ENCODE measurements at regions not wholly inside any gene's neighbourhood (a gene's known extent, or its start where the extent isn't known, plus 50 kb on each side); places are given as distances from the start of the nearest gene placed in this dataset.

DNA sequence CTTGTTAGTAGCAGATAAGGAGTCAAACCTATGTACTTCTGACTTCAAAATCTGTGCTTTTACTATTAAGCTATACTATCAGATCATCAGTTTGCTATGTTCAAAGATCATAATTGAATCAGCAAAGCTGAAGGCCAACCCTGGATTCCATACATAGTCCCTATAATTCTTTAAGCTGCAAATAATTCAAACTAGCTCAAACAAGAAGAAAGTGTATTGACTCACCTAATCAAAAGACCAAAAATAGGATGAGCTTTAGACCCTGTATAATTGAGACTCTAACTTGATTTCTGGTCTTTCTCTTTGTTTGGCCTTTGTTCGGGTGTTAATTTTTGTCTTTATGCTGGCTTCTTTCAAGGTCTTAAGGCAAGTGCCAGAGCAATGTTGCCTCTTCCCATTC lies 213.7 kb downstream of the CWF19L2 start:
- Mint-ChIP-seq H3K36me3 (no peaks in the 10 kb centered on the region), H3K27me3 (ENCODE audit: low read depth) (no peaks in the 10 kb centered on the region), H3K9me3 (peaks cover 9% of the 10 kb centered on the region), H3K4me3 (no peak overlapping the region), H3K27ac (no peak overlapping the region), H3K4me1 (no peaks in the 10 kb centered on the region)
- CTCF ChIA-PET, result no interaction called here
- no peak for DNase-seq (ENCODE audit: low spot score)
- TF ChIP-seq IRF1 (CRISPR knock-in tag; IDR thresholded peaks at IDR 0.05) (no peak), NFE2L1 (CRISPR knock-in tag; IDR thresholded peaks at IDR 0.05) (no peak), FOXP1 (CRISPR knock-in tag; IDR thresholded peaks at IDR 0.05; ENCODE audit: borderline replicate concordance) (no peak), TEAD4 (CRISPR knock-in tag; IDR thresholded peaks at IDR 0.05) (no peak), AR (CRISPR knock-in tag; IDR thresholded peaks at IDR 0.05) (no peak)
- TF ChIP-seq, protein P1, sequence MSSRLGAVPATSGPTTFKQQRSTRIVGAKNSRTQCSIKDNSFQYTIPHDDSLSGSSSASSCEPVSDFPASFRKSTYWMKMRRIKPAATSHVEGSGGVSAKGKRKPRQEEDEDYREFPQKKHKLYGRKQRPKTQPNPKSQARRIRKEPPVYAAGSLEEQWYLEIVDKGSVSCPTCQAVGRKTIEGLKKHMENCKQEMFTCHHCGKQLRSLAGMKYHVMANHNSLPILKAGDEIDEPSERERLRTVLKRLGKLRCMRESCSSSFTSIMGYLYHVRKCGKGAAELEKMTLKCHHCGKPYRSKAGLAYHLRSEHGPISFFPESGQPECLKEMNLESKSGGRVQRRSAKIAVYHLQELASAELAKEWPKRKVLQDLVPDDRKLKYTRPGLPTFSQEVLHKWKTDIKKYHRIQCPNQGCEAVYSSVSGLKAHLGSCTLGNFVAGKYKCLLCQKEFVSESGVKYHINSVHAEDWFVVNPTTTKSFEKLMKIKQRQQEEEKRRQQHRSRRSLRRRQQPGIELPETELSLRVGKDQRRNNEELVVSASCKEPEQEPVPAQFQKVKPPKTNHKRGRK (CRISPR knock-in tag; IDR thresholded peaks at IDR 0.05; ENCODE audit: borderline replicate concordance), result no peak
- TF ChIP-seq, protein P2, sequence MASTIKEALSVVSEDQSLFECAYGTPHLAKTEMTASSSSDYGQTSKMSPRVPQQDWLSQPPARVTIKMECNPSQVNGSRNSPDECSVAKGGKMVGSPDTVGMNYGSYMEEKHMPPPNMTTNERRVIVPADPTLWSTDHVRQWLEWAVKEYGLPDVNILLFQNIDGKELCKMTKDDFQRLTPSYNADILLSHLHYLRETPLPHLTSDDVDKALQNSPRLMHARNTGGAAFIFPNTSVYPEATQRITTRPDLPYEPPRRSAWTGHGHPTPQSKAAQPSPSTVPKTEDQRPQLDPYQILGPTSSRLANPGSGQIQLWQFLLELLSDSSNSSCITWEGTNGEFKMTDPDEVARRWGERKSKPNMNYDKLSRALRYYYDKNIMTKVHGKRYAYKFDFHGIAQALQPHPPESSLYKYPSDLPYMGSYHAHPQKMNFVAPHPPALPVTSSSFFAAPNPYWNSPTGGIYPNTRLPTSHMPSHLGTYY (CRISPR knock-in tag; IDR thresholded peaks at IDR 0.05), result no peak
- POLR2A ChIA-PET, result no interaction called here
- ATAC-seq, result no peak

DNA sequence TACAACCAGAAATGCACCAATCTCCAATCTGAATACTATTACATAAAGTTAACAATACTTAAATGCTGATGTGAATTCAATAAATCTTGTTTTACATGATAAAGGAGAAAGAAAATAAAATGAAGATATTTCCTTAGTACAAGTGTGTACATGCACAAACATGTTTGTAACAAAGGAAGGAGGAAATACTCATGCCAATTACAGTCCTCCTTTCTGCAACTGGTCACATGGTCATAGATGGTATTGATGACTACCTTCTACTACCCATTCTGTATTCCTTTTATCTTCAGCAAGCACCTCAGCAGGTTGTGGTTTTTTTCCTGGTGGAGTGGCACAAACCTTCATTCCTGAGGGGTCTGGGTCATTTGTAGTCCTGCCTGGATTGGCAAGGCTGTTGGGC lies 214.2 kb upstream of the GUCY1A2 start:
- Mint-ChIP-seq H3K36me3 (peaks cover 7% of the 10 kb centered on the region), H3K9me3 (peaks cover 32% of the 10 kb centered on the region), H3K27me3 (ENCODE audit: low read depth) (no peaks in the 10 kb centered on the region), H3K4me1 (no peaks in the 10 kb centered on the region), H3K27ac (no peak overlapping the region), H3K4me3 (no peak overlapping the region)
- TF ChIP-seq FOXK1 (CRISPR knock-in tag; IDR thresholded peaks at IDR 0.05), result no peak
- CTCF ChIA-PET, result no interaction called here
- no peak for DNase-seq (ENCODE audit: low spot score)
- POLR2A ChIA-PET, result no interaction called here
- ATAC-seq, result no peak

DNA sequence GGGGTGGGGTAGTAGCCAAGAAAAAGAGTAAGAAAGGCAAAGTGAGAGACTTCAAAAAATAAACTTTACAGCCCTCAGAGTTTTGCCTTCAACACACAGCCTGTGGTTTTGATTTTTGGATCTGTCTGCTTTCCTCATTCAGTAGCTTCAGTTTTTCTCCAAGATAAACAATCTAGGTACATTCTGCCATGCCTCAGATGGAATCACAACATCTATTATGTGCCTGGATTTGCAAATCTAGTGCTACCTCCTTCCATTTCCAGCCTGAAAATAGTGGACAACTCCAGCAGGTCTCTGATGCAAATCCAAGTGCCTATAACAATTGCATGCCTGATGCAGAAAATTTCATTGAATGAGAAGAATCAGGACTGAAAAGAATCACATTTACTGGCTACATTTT lies 206.6 kb upstream of the GUCY1A2 start:
- CTCF ChIA-PET, result no interaction called here
- DNase-seq (ENCODE audit: low spot score) (no peak), ATAC-seq (no peak)
- H3K9me3 Mint-ChIP-seq, result no peaks in the 10 kb centered on the region; the same call in 1 of the 2 replicates
- no peak overlapping the region for H3K4me3 Mint-ChIP-seq
- H3K4me1 Mint-ChIP-seq, result peaks cover 6% of the 10 kb centered on the region
- TF ChIP-seq USF1 (CRISPR knock-in tag; IDR thresholded peaks at IDR 0.05), result no peak
- TF ChIP-seq, protein P2 (CRISPR knock-in tag; IDR thresholded peaks at IDR 0.05), result no peak
- TF ChIP-seq, protein P3, sequence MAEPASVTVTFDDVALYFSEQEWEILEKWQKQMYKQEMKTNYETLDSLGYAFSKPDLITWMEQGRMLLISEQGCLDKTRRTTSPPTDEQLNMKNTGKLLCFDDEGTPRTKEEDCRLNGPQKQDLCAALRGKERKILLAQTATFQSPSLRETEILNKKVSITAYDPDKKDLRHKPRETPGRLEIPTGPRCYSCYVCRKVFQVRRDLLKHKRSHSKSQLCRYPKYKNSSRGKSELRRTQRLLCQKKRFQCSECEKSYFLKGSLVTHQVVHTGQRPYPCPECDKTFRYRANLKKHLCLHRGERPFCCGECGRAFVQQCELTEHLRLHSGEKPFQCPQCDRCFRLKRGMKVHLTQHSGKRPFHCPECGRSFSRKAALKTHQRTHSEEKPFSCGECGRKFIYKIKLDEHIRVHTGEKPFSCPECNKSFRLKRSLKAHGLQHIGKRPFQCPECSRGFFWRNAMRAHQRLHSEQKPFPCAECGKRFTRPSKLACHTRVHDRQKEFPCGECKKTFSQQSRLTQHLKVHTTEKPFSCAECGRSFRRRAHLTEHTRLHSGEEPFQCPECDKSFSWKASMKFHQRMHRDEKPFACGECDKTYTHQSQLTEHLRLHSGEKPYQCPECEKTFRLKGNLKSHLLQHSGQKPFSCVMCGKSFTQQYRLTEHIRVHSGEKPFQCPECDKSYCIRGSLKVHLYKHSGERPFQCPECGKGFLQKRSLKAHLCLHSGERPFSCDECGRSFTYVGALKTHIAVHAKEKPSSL (CRISPR knock-in tag; conservative IDR thresholded peaks at IDR 0.05), result no peak
- TF ChIP-seq KAT7 (CRISPR knock-in tag; IDR thresholded peaks at IDR 0.05; ENCODE audit: borderline replicate concordance), result no peak
- no peak for TF ChIP-seq SP1 (CRISPR knock-in tag; conservative IDR thresholded peaks at IDR 0.05)
- no peak overlapping the region for H3K27ac Mint-ChIP-seq
- no peaks in the 10 kb centered on the region for H3K36me3 Mint-ChIP-seq
- POLR2A ChIA-PET, result no interaction called here
- H3K27me3 Mint-ChIP-seq (ENCODE audit: low read depth), result no peaks in the 10 kb centered on the region

Measured in WTC11 (cell line).